Ectodermal cell (in vitro differentiated cells): ENCODE measurements at regions not wholly inside any gene's neighbourhood (a gene's known extent, or its start where the extent isn't known, plus 50 kb on each side); places are given as distances from the start of the nearest gene placed in this dataset.
"Not testable (repeated sequence)": the region's sequence is repeated elsewhere in the genome, so short reads cannot be mapped to it uniquely, and the experiment has no call there.

ENCODE experiments used
- H3K27ac ChIP-seq: 2 replicates; pipeline ENCODE4 v1.7.0; 2013; ENCODE audit warnings: mild to moderate bottlenecking, low read depth, low read length; ENCODE audit not compliant: insufficient read depth, poor library complexity, severe bottlenecking
- H3K27me3 ChIP-seq: 2 replicates; pipeline ENCODE4 v1.7.0; 2013; ENCODE audit warnings: mild to moderate bottlenecking, low read length; ENCODE audit not compliant: insufficient read depth, control insufficient read depth, poor library complexity, severe bottlenecking
- H3K36me3 ChIP-seq: one replicate; pipeline ENCODE4 v1.7.0; 2013; ENCODE audit warnings: low read length; ENCODE audit not compliant: control insufficient read depth, insufficient read depth
- H3K4me1 ChIP-seq: one replicate; pipeline ENCODE4 v1.7.0; 2013; ENCODE audit warnings: low read length; ENCODE audit not compliant: control insufficient read depth, insufficient read depth
- H3K4me3 ChIP-seq: 2 replicates; pipeline ENCODE4 v1.7.0; 2013; ENCODE audit warnings: low read depth, low read length, control low read depth; ENCODE audit not compliant: insufficient read depth
- H3K9me3 ChIP-seq: 2 replicates; pipeline ENCODE4 v1.7.0; 2013; ENCODE audit warnings: mild to moderate bottlenecking, low read length, moderate library complexity; ENCODE audit not compliant: control insufficient read depth
- WGBS, 2 experiments: methylation state at CpG; one replicate each; pipeline ENCODE4 v1.1.7; 2013; ENCODE audit warnings: missing lambda C conversion rate in 2 of 2; 5-methylcytosine and 5-hydroxymethylcytosine counted together

GRCh38 chr17:20787281-20787680 lies 207.8 kb downstream of the CDRT15L2 start:
- H3K4me1 ChIP-seq = no peaks in the 10 kb centered on the region
- 89% methylated on average over 6 of the region's 6 CpGs for WGBS, 2 experiments
- H3K4me3 ChIP-seq = no peak overlapping the region
- no peaks in the 10 kb centered on the region for H3K9me3 ChIP-seq
- no peaks in the 10 kb centered on the region for H3K36me3 ChIP-seq
- H3K27ac ChIP-seq = no peak overlapping the region
- H3K27me3 ChIP-seq = no peaks in the 10 kb centered on the region

DNA sequence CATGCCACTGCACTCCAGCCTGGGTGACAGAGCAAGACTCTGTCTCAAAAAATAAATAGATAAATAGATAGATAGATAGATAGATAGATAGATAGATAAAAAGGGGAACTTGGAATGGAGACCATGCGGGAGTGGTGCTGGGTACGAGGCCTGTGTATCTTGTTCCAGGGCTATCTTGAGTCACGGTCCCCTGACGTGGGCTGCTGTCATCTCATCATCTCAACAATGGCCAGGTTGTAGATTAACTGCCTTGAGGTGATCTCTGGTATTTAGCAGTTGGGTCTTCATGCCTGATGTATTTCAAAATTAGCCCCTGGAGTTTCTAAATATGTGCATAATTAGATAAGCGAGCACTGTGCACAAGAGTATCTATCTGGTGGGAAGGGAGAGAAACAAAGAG lies 212.1 kb downstream of the CDRT15L2 start:
- H3K4me1 ChIP-seq = no peaks in the 10 kb centered on the region
- no peaks in the 10 kb centered on the region for H3K36me3 ChIP-seq
- 90 to 95% methylated on average over 5 of the region's 5 CpGs for WGBS, 2 experiments
- no peak overlapping the region for H3K4me3 ChIP-seq
- no peaks in the 10 kb centered on the region for H3K27me3 ChIP-seq
- H3K27ac ChIP-seq = no peak overlapping the region
- H3K9me3 ChIP-seq = no peaks in the 10 kb centered on the region

DNA sequence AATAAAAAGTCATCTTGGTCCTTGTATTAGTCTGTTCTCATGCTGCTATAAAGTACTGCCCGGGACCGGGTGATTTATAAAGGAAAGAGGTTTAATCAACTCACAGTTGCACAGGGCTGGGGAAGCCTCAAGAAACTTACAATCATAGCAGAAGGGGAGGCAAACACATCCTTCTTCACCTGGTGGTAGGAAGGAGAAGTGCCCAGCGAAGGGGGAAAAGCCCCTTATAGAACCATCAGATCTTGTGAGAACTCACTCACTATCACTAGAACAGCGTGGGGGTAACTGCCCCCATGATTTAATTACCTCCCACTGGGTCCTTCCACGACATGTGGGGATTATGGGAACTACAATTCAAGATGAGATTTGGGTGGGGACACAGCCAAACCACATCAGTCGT lies 215.0 kb downstream of the CDRT15L2 start:
- H3K4me3 ChIP-seq, H3K27me3 ChIP-seq, H3K9me3 ChIP-seq, H3K27ac ChIP-seq, H3K36me3 ChIP-seq, H3K4me1 ChIP-seq: not testable (repeated sequence)
- WGBS, 2 experiments = 55 to 64% methylated on average over 6 of the region's 6 CpGs

- Histone ChIP-seq H3K4me3 (no peak overlapping the region), H3K9me3 (no peaks in the 10 kb centered on the region), H3K27me3 (no peaks in the 10 kb centered on the region), H3K36me3 (no peaks in the 10 kb centered on the region), H3K4me1 (no peaks in the 10 kb centered on the region), H3K27ac (no peak overlapping the region)
- 93 to 94% methylated on average over 2 to 3 of the region's 3 CpGs for WGBS, 2 experiments
Measured at GRCh38 chr17:20797292-20797691, 217.8 kb downstream of the CDRT15L2 start.

GRCh38 chr17:20800146-20800545 lies 220.6 kb downstream of the CDRT15L2 start:
- Histone ChIP-seq H3K4me1 (no peaks in the 10 kb centered on the region), H3K9me3 (no peaks in the 10 kb centered on the region), H3K27me3 (no peaks in the 10 kb centered on the region), H3K4me3 (no peak overlapping the region), H3K27ac (no peak overlapping the region), H3K36me3 (no peaks in the 10 kb centered on the region)
- 94% methylated on average over 2 of the region's 2 CpGs; no CpG with 5 or more reads in 1 of the 2 experiments for WGBS, 2 experiments

- Histone ChIP-seq H3K9me3 (no peaks in the 10 kb centered on the region), H3K36me3 (no peaks in the 10 kb centered on the region), H3K27me3 (no peaks in the 10 kb centered on the region), H3K4me3 (no peak overlapping the region), H3K4me1 (no peaks in the 10 kb centered on the region), H3K27ac (no peak overlapping the region)
- WGBS, 2 experiments = 91 to 94% methylated on average over 3 of the region's 3 CpGs
Measured at GRCh38 chr17:20805751-20806150, 226.2 kb downstream of the CDRT15L2 start.

DNA sequence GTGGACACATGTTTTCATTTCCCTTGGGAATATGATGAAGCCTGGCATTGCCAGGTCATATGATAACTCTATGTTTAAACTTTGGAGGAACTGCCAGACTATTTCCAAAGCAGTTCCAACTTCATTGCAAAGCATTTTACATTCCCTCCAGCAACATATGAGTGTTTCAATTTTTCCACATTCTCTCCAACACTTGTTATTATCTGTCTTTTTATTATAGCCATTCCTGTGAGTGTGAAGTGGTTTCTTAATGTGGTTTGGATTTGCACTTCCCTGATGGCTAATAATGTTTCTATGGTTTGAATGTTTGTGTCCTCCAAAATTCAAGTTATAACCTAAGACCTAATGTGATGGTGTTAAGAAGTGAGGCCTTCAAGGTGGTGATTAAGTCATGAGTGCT lies 228.0 kb downstream of the CDRT15L2 start:
- H3K4me1 ChIP-seq, H3K4me3 ChIP-seq, H3K27ac ChIP-seq, H3K27me3 ChIP-seq, H3K9me3 ChIP-seq, H3K36me3 ChIP-seq: not testable (repeated sequence)

GRCh38 chr17:20815410-20815809 lies 227.4 kb downstream of the USP22 start:
- H3K27ac ChIP-seq, H3K27me3 ChIP-seq, H3K4me3 ChIP-seq, H3K9me3 ChIP-seq, H3K36me3 ChIP-seq, H3K4me1 ChIP-seq: not testable (repeated sequence)
- WGBS, 2 experiments = 88 to 99% methylated on average over 5 of the region's 5 CpGs

GRCh38 chr17:20823905-20824304 lies 218.9 kb downstream of the USP22 start:
- Histone ChIP-seq H3K9me3 (no peaks in the 10 kb centered on the region), H3K36me3 (no peaks in the 10 kb centered on the region), H3K4me3 (no peak overlapping the region), H3K4me1 (no peaks in the 10 kb centered on the region), H3K27me3 (no peaks in the 10 kb centered on the region), H3K27ac (no peak overlapping the region)
- WGBS, 2 experiments = 93 to 94% methylated on average over 3 of the region's 3 CpGs

GRCh38 chr17:20825539-20825938 lies 217.3 kb downstream of the USP22 start:
- no peak overlapping the region for H3K27ac ChIP-seq
- 90 to 93% methylated on average over 8 to 9 of the region's 9 CpGs for WGBS, 2 experiments
- no peaks in the 10 kb centered on the region for H3K27me3 ChIP-seq
- no peaks in the 10 kb centered on the region for H3K36me3 ChIP-seq
- H3K4me1 ChIP-seq = no peaks in the 10 kb centered on the region
- no peaks in the 10 kb centered on the region for H3K9me3 ChIP-seq
- H3K4me3 ChIP-seq = no peak overlapping the region

DNA sequence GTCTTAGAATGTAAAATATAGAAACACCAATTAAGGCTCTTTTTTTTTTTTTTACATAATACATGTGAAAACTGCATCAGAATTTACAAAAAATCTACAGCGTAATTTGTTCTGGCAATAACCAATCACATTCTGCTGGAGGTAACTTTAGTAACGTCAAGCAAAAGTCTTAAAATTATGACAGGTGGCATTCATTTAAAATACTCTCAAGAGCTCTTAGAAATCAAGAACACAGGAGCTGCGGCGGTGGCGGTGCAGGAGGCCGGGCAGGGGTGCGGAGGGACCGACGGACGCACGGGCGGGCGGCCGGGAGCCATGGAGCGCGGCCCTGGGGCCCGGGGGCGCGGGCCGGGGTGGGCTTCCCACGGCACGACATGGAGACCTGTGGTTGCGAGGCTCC lies 202.4 kb downstream of the USP22 start:
- WGBS, 2 experiments = 54 to 59% methylated on average over 7 to 13 of the region's 23 CpGs
- H3K27ac ChIP-seq, H3K9me3 ChIP-seq, H3K4me3 ChIP-seq, H3K36me3 ChIP-seq, H3K4me1 ChIP-seq: not testable (repeated sequence)
- H3K27me3 ChIP-seq = peaks cover 50% of the 10 kb centered on the region
